ENCODE measurements at regions not wholly inside any gene's neighbourhood (a gene's known extent, or its start where the extent isn't known, plus 50 kb on each side); places are given as distances from the start of the nearest gene placed in this dataset.

DNA sequence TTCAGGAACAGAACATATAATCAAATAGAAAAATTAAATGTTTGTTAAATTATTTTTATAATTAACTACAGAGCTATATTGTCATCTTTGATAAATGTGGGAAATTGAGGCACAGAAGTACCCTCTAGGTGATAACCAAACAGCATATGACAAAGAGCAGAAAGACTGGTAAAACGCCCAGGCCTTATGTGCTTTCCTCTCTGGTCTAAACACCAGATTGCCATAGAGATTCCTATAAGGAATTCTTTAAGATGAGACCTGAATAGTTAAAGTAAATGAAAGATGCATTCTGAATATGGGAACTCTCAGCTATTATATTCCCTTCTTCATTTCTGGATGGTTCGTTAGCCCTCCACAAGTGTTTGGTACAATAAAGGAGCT, 140.0 kb upstream of the SOX5 start:
- TF ChIP-seq EZH2 (IDR thresholded peaks at IDR 0.05; ENCODE audit: insufficient read depth, poor library complexity, severe bottlenecking): no peak
- no peak for TF ChIP-seq EZH2phosphoT487 (IDR thresholded peaks at IDR 0.05; ENCODE audit: insufficient read depth, low read depth)
